NOMO-1 treated with dmso at 0.1 percent for 144 hours (cell line): ENCODE measurements at regions not wholly inside any gene's neighbourhood (a gene's known extent, or its start where the extent isn't known, plus 50 kb on each side); places are given as distances from the start of the nearest gene placed in this dataset.
"Not testable (repeated sequence)": the region's sequence is repeated elsewhere in the genome, so short reads cannot be mapped to it uniquely, and the experiment has no call there.

Experiments
- DNase-seq: peaks from one replicate; lab custom pipeline; 2025; ENCODE audit not compliant: unreplicated experiment; lab: John Stamatoyannopoulos, UW

GRCh38 chr3:168977716-168978374 lies 685.7 kb downstream of the MECOM start:
- DNase-seq = no peak

GRCh38 chr3:168976969-168977368 lies 686.5 kb downstream of the MECOM start:
- DNase-seq = no peak

DNA sequence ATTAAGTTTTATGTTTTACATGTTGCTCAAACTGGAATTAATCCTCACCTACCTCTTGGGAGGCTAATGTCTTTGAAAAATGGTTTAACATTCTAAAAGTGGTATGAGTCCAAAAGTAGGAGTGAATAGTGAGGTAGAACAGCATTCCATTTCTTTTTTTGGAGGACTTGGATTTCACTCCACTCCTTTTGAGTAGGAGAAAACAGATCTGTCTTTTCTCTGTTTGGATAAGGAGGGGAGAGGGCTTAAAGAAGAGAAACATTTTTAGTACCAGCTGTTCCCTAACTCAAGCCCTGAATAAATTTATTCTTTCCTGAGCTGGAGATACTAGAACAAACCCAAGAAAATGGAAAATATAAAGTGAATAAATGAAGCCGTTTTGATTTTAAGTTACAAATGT lies 687.9 kb downstream of the MECOM start:
- DNase-seq = no peak

GRCh38 chr3:168974617-168975403 lies 688.7 kb downstream of the MECOM start:
- DNase-seq = no peak

DNA sequence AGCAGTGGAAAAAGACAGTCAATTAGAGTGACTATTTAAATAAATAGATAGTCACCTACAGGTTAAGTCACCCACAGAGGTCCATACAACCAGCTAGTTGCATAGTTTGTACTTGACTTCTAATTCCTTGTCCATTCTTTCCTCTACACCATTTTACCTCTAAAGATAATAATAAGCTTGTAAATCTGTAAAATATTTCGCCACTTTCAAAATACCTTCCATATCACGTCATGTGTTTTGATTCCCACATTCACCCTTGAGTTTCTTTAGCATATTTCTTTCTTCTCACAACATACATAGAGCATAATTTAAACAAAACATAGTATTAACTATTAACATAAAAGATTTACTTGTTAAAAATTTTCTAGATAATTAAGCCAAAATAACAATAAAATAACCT lies 689.6 kb downstream of the MECOM start:
- DNase-seq = no peak

GRCh38 chr3:168973206-168973605 lies 690.3 kb downstream of the MECOM start:
- DNase-seq = no peak

GRCh38 chr3:168968609-168969008 lies 694.9 kb downstream of the MECOM start:
- DNase-seq = no peak

DNA sequence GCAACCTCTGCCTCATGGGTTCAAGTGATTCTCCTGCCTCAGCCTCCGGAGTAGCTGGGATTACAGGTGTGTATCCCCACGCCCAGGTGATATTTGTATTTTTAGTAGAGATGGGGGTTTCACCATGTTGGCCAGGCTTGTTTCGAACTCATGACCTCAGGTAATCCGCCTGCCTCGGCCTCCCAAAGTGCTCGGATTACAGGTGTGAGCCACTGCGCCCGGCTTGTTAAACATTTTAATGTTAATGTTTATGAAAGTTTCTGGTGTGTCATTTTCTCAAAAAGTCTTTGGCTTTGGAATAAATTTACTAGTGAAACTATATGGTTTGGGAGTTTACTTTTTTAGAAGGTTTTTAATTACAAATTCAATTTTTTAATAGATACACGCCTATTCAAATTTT lies 698.8 kb downstream of the MECOM start:
- DNase-seq = no peak

GRCh38 chr3:168961271-168961670 lies 702.2 kb downstream of the MECOM start:
- no peak for DNase-seq

DNA sequence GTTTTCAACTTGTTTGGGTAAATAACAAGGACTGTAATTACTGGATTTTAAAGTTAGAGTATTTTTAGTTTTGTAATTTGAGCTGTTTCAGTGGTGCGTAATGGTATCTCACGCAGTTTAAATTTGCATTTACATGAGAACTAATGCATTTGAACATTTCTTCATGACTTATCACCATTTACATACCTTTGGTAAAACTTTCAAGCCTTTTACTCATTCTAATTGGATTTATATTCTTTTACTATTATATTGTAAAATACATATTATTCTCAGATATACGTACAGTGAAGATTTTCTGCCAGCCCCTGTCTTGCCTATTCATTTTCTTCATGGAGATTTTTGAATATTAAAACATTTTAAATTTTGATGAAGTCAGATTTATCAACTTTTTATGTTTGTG lies 703.8 kb downstream of the MECOM start:
- no peak for DNase-seq

GRCh38 chr3:168958466-168958865 lies 705.0 kb downstream of the MECOM start:
- DNase-seq = no peak

DNA sequence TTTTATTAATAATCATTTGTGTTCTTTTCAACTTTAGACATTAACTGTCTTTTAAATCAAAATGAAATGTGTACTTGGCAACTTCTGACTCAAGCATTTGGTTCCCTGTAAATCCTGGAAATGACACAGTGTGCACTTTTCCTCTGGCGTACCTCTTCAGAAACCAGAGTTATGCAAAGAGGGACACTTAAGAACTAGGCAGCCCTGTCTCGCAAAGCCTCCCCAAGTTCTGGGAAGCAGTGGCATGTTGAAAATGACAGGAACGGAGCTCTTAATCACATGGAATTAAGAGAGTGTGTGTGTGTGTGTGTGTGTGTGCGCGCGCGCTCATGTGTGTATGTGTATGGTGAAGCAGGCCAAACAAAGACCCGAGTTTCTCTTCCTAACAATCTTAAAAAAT lies 707.4 kb downstream of the MECOM start:
- DNase-seq = no peak

- no peak for DNase-seq
Observed at GRCh38 chr3:168952551-168952950, 711.0 kb downstream of the MECOM start.

- DNase-seq = no peak
Observed at GRCh38 chr3:168951884-168952283, 711.6 kb downstream of the MECOM start.

GRCh38 chr3:168951368-168951767 lies 712.1 kb downstream of the MECOM start:
- no peak for DNase-seq

- no peak for DNase-seq
Observed at GRCh38 chr3:168950622-168951021, 712.9 kb downstream of the MECOM start.

DNA sequence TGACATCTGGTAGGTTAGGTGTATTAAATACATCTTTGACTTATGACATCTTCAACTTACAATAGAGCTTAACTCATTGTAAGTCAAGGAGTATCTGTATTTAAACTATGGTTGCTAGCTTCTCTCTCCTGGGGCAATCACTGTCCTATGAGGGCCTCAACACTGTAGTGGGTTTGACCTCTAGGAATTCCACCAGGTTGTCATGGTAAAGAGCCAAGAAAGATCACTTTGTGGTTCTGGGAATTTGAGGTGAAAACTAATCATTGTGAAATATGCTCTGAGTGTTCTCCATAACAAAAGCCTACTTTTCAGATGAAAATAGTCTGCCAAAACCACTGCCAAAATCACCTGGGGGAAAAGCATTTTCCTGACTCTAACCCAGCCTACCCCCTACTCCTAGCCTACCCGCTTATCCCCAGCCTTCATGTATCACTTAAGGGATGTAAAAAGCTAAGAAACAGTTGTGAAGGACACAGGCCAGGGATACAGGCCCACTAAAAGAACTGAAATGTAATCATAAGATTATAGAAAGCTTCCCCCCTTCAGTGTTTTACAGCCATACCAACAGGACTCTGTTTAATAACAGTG lies 723.8 kb downstream of the MECOM start:
- DNase-seq = no peak

- DNase-seq = no peak
Observed at GRCh38 chr3:168933614-168934013, 729.9 kb downstream of the MECOM start.

GRCh38 chr3:168929997-168930396 lies 733.5 kb downstream of the MECOM start:
- not testable (repeated sequence) for DNase-seq

- DNase-seq = no peak
Observed at GRCh38 chr3:168926426-168926825, 737.1 kb downstream of the MECOM start.

- no peak for DNase-seq
Observed at GRCh38 chr3:168925568-168925967, 737.9 kb downstream of the MECOM start.

DNA sequence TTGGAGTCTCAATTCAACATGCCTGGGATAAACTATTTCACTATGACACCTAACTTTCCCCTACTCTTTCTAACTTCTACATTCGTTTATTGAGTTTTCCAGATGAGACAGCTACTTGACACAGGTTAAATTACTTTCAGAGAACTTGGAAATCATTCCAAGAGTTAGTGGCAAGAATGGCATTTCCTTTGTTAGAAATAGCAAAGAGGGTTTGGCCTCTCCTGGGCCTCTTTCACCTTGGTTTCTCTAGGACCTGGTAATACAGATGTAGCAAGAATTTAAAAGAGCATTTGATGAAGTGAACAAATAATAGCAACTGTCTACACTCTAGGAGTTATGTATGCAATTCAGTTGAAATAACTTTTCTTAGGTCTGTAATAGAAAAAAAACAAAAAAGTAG lies 748.9 kb downstream of the MECOM start:
- no peak for DNase-seq
